Sigmoid colon (tissue), 6 donors: ENCODE measurements at regions not wholly inside any gene's neighbourhood (a gene's known extent, or its start where the extent isn't known, plus 50 kb on each side); places are given as distances from the start of the nearest gene placed in this dataset.

Source experiments
- DNase-seq: peaks from one replicate; pipeline ENCODE4 v3.0.0-alpha.2; 2019
- H3K27ac ChIP-seq, 4 donors: fragments of 200-600 bp; sonication (generic); one replicate each; pipeline ENCODE4 v1.5.1; 2016 to 2019; ENCODE audit warnings: mild to moderate bottlenecking in 1 of 4
- H3K27me3 ChIP-seq, 3 donors: fragments of 200-600 bp; sonication (generic); one replicate each; pipeline ENCODE4 v1.5.1; 2019; ENCODE audit warnings: mild to moderate bottlenecking in 1 of 3
- H3K36me3 ChIP-seq, 4 donors: fragments of 200-600 bp; sonication (generic); one replicate each; pipeline ENCODE4 v1.5.1; 2016 to 2019
- H3K4me1 ChIP-seq, 4 donors: fragments of 200-600 bp; sonication (generic); one replicate each; pipeline ENCODE4 v1.5.1; 2017 to 2019
- H3K4me3 ChIP-seq, 4 donors: fragments of 200-600 bp; sonication (generic); one replicate each; pipeline ENCODE4 v1.5.1; 2017 to 2019; ENCODE audit warnings: mild to moderate bottlenecking in 2 of 4, moderate library complexity in 1 of 4
- H3K9me3 ChIP-seq, 4 donors: fragments of 200-600 bp in 3 of 4; sonication (generic) in 3 of 4; one replicate each; pipeline versions ENCODE4 v1.5.1 to v1.6.1; 2013 to 2019
- CTCF ChIP-seq, 4 experiments: fragments of 450-650 bp in 3 of 4; fragments of 200-600 bp in 1 of 4; IDR thresholded peaks; one replicate each; pipeline ENCODE4 v1.5.1; 2016 to 2019; ENCODE audit warnings: antibody characterized with exemption in 4 of 4, mild to moderate bottlenecking in 3 of 4, moderate library complexity in 2 of 4
- EP300 ChIP-seq, 4 donors: sonication (generic); formaldehyde crosslinking; IDR thresholded peaks; one replicate each; pipeline ENCODE4 v1.6.1; 2017; ENCODE audit warnings: antibody characterized with exemption in 4 of 4
- POLR2A ChIP-seq, 2 donors: fragments of 450-650 bp; IDR thresholded peaks; one replicate each; pipeline ENCODE4 v1.6.1; 2016; ENCODE audit warnings: antibody characterized with exemption in 2 of 2, mild to moderate bottlenecking in 2 of 2, moderate library complexity in 2 of 2
- POLR2AphosphoS5 ChIP-seq, 4 donors: sonication (generic); formaldehyde crosslinking; IDR thresholded peaks; one replicate each; pipeline ENCODE4 v1.6.1; 2017; ENCODE audit warnings: antibody characterized with exemption in 4 of 4
- WGBS, 2 donors: extraction: QIAGEN DNeasy Blood & Tissue Kit; methylation state at CpG; one replicate each; pipeline ENCODE4 v1.1.7; 2013; 5-methylcytosine and 5-hydroxymethylcytosine counted together
- intact Hi-C: fragments of 100-400 bp; cut with DNase I; formaldehyde crosslinking; loops from one replicate; pipeline ENCODE4 v1.15.1; 2023
- donor health status: healthy with polysubstance abuse.
- donor health status: healthy.

- TF ChIP-seq POLR2AphosphoS5 (IDR thresholded peaks at IDR 0.05) (no peak), POLR2A (IDR thresholded peaks at IDR 0.05) (no peak), EP300 (IDR thresholded peaks at IDR 0.05) (no peak), CTCF (IDR thresholded peaks at IDR 0.05) (no peak)
- H3K4me3 ChIP-seq, result no peak overlapping the region
- no peaks in the 10 kb centered on the region for H3K4me1 ChIP-seq
- WGBS, 2 donors, result 64 to 68% methylated on average over 12 of the region's 12 CpGs
- DNase-seq, result no peak
- intact Hi-C loops, result no loop called here
- no peaks in the 10 kb centered on the region for H3K36me3 ChIP-seq
- no peak overlapping the region for H3K27ac ChIP-seq
- H3K9me3 ChIP-seq, result no peaks in the 10 kb centered on the region
- H3K27me3 ChIP-seq, result no peaks in the 10 kb centered on the region
Observed at GRCh38 chr9:119639287-119639955, 270.2 kb upstream of the BRINP1 start.

- 70 to 73% methylated on average over 8 of the region's 8 CpGs for WGBS, 2 donors
- Histone ChIP-seq H3K27ac (no peak overlapping the region), H3K4me3 (no peak overlapping the region), H3K27me3 (no peaks in the 10 kb centered on the region), H3K36me3 (no peaks in the 10 kb centered on the region), H3K4me1 (no peaks in the 10 kb centered on the region), H3K9me3 (no peaks in the 10 kb centered on the region)
- intact Hi-C loops, result no loop called here
- TF ChIP-seq POLR2A (IDR thresholded peaks at IDR 0.05), result no peak
- no peak for TF ChIP-seq POLR2AphosphoS5 (IDR thresholded peaks at IDR 0.05)
- no peak for TF ChIP-seq CTCF (IDR thresholded peaks at IDR 0.05)
- no peak for TF ChIP-seq EP300 (IDR thresholded peaks at IDR 0.05)
- no peak for DNase-seq
Observed at GRCh38 chr9:119634006-119634405, 264.8 kb upstream of the BRINP1 start.

- intact Hi-C loops, result no loop called here
- DNase-seq, result no peak
- Histone ChIP-seq H3K4me1 (no peaks in the 10 kb centered on the region), H3K36me3 (no peaks in the 10 kb centered on the region), H3K9me3 (peaks cover 0 to 2% (median 0%) of the 10 kb centered on the region in 4 donors), H3K4me3 (no peak overlapping the region), H3K27me3 (no peaks in the 10 kb centered on the region), H3K27ac (no peak overlapping the region)
- WGBS, 2 donors, result 11 to 67% methylated on average over 1 of the region's 1 CpG
- TF ChIP-seq EP300 (IDR thresholded peaks at IDR 0.05) (no peak), POLR2AphosphoS5 (IDR thresholded peaks at IDR 0.05) (no peak), POLR2A (IDR thresholded peaks at IDR 0.05) (no peak), CTCF (IDR thresholded peaks at IDR 0.05) (no peak)
Observed at GRCh38 chr9:119611565-119611964, 242.3 kb upstream of the BRINP1 start.

GRCh38 chr9:119609277-119609971 lies 240.2 kb upstream of the BRINP1 start:
- TF ChIP-seq CTCF (IDR thresholded peaks at IDR 0.05), result no peak
- no peak for TF ChIP-seq POLR2A (IDR thresholded peaks at IDR 0.05)
- no peak for TF ChIP-seq EP300 (IDR thresholded peaks at IDR 0.05)
- no peak for TF ChIP-seq POLR2AphosphoS5 (IDR thresholded peaks at IDR 0.05)
- no peaks in the 10 kb centered on the region for H3K27me3 ChIP-seq
- H3K9me3 ChIP-seq, result peaks cover 0 to 2% (median 0%) of the 10 kb centered on the region in 4 donors
- DNase-seq, result no peak
- 92 to 93% methylated on average over 2 of the region's 2 CpGs for WGBS, 2 donors
- H3K27ac ChIP-seq, result no peak overlapping the region
- no peak overlapping the region for H3K4me3 ChIP-seq
- H3K36me3 ChIP-seq, result no peaks in the 10 kb centered on the region
- intact Hi-C loops, result no loop called here
- no peaks in the 10 kb centered on the region for H3K4me1 ChIP-seq
